BJ (cell line): ENCODE measurements at regions not wholly inside any gene's neighbourhood (a gene's known extent, or its start where the extent isn't known, plus 50 kb on each side); places are given as distances from the start of the nearest gene placed in this dataset.

Experiments
- CTCF ChIA-PET: fragments of 350-600 bp; formaldehyde crosslinking; extraction: SDS; loops from one replicate; lab custom pipeline; 2021; ENCODE audit warnings: antibody characterized with exemption, inconsistent platforms; lab: Yijun Ruan, JAX
- POLR2A ChIA-PET: fragments of 300-600 bp; sonication (Branson Sonifier 250); formaldehyde crosslinking; extraction: SDS; loops from one replicate; lab custom pipeline; 2021; ENCODE audit warnings: antibody characterized with exemption; lab: Charles Lee
- DNase-seq: peaks from one replicate; pipeline ENCODE4 v3.0.0-alpha.2; 2011; ENCODE audit warnings: low read depth
- H3K27me3 ChIP-seq: 2 replicates; pipeline ENCODE4 v1.6.0; 2011; ENCODE audit warnings: low read length; ENCODE audit not compliant: control insufficient read depth, insufficient read depth
- H3K36me3 ChIP-seq: 2 replicates; pipeline ENCODE4 v1.5.1; 2011; ENCODE audit warnings: low read length; ENCODE audit not compliant: control insufficient read depth, insufficient read depth
- H3K4me3 ChIP-seq: 2 replicates; pipeline ENCODE4 v1.5.1; 2011; ENCODE audit warnings: low read depth, mild to moderate bottlenecking, control low read depth, low read length
- CTCF ChIP-seq: IDR thresholded peaks from 2 replicates; pipeline ENCODE4 v1.5.1; 2011; ENCODE audit warnings: low read depth, mild to moderate bottlenecking, control low read depth, inconsistent platforms, low read length, moderate library complexity; ENCODE audit not compliant: insufficient read depth

GRCh38 chr16:88323041-88323440 lies 59.7 kb upstream of the ZNF469 start:
- Histone ChIP-seq H3K4me3 (no peak overlapping the region), H3K36me3 (no peaks in the 10 kb centered on the region), H3K27me3 (no peaks in the 10 kb centered on the region)
- no peak for DNase-seq
- ChIA-PET POLR2A (no interaction called here), CTCF (no interaction called here)
- no peak for TF ChIP-seq CTCF

DNA sequence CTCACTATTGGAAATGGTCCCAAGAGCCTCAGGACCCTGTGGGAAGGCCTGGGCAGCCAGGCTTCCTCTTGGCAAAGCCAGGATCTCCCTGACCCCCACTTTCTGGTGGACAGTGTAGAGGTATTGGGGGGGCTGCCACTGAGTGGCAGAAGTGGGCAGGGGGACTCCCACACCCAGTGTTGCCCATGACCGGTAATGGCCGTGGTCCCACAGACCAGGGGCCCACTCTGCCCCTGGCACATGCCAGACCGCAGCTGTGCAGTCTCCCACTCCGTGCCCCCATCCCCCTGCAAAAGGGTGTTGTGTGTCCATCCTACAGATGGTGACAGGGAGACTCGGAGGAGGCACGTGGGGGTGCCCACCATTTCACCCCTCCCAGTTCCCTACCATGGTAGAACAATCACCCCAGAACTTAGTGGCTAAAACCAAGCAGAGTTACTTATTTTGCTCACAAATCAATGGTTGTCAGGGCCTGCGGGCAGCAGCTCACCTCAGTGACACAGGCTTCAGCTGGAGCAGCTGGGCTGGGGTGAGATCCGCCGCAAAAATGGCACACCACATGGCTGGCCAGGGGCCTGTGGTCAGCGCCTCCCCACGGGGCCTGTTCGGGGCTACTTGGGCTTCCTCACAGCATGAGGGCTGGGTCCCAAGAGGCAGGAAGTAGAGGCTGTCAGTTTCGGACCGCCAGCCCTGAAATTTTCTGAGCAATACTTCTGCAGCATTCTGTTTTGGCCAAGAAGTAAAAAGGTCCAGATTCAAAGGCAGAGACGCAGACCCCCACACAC lies 59.0 kb upstream of the ZNF469 start:
- no peak for TF ChIP-seq CTCF
- H3K27me3 ChIP-seq = no peaks in the 10 kb centered on the region
- CTCF ChIA-PET = no interaction called here
- DNase-seq = no peak
- POLR2A ChIA-PET = no interaction called here
- H3K36me3 ChIP-seq = no peaks in the 10 kb centered on the region
- H3K4me3 ChIP-seq = no peak overlapping the region

DNA sequence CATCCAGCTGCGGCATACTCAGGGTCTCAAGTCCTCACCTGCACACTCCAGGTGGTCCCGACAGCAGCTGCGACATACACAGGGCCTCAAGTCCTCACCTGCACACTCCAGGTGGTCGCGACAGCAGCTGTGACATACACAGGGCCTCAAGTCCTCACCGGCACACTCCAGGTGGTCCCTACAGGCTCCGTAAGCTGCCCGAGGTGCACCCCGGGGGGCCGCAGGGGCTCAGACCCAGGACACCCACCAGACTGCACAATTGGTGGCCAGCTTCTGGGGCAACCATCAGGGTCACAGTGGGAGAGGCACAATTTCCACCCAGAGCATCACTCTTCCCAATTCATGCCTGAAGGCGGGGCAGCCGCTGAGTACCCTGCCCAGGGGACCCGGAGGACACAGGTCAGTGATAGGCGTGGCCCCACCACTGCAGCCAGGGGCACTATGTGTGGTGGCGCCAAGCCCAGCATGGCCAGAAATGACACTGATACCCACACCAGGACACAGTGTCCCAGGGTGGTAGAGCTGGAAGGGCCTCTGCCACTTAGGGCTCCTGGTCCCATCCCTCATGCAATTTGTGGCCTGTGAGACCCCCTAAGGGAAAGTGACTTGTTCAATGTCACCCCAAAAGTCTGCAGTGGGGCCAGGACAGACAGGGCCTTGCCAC lies 57.5 kb upstream of the ZNF469 start:
- DNase-seq = no peak
- ChIA-PET POLR2A (interaction anchor here (0.6 kb wide), 1 partner anchor 1009 kb away, joined by 14 read pairs; no protein-coding TSS in a partner anchor), CTCF (interaction anchor here (1.2 kb wide), 1 partner anchor 9 kb away, joined by 3 read pairs; no protein-coding TSS in a partner anchor)
- Histone ChIP-seq H3K36me3 (no peaks in the 10 kb centered on the region), H3K4me3 (no peak overlapping the region), H3K27me3 (no peaks in the 10 kb centered on the region)
- no peak for TF ChIP-seq CTCF

GRCh38 chr16:88325976-88326375 lies 56.8 kb upstream of the ZNF469 start:
- Histone ChIP-seq H3K4me3 (no peak overlapping the region), H3K27me3 (no peaks in the 10 kb centered on the region), H3K36me3 (no peaks in the 10 kb centered on the region)
- CTCF ChIA-PET = no interaction called here
- DNase-seq = no peak
- POLR2A ChIA-PET = interaction anchor here (0.6 kb wide), 1 partner anchor 1008 kb away, joined by 14 read pairs; no protein-coding TSS in a partner anchor
- TF ChIP-seq CTCF = no peak
